ENCODE measurements at regions not wholly inside any gene's neighbourhood (a gene's known extent, or its start where the extent isn't known, plus 50 kb on each side); places are given as distances from the start of the nearest gene placed in this dataset.

- TF ChIP-seq POLR2A (IDR thresholded peaks at IDR 0.05) (no peak), CTCF (IDR thresholded peaks at IDR 0.05) (no peak)
Observed at GRCh38 chr6:54993294-54993693, 146.7 kb downstream of the FAM83B start.
